ENCODE measurements at regions not wholly inside any gene's neighbourhood (a gene's known extent, or its start where the extent isn't known, plus 50 kb on each side); places are given as distances from the start of the nearest gene placed in this dataset.

GRCh38 chr2:16323126-16323520, 342.5 kb downstream of the CYRIA start:
- TF ChIP-seq CTCF (conservative IDR thresholded peaks at IDR 0.05; ENCODE audit: low read length) (no peak), EZH2phosphoT487 (IDR thresholded peaks at IDR 0.05; ENCODE audit: borderline replicate concordance) (no peak)
